NCI-H510A (cell line): ENCODE measurements at regions not wholly inside any gene's neighbourhood (a gene's known extent, or its start where the extent isn't known, plus 50 kb on each side); places are given as distances from the start of the nearest gene placed in this dataset.

Experiments
- DNase-seq: peaks from one replicate; lab custom pipeline; 2025; lab: John Stamatoyannopoulos, UW

DNA sequence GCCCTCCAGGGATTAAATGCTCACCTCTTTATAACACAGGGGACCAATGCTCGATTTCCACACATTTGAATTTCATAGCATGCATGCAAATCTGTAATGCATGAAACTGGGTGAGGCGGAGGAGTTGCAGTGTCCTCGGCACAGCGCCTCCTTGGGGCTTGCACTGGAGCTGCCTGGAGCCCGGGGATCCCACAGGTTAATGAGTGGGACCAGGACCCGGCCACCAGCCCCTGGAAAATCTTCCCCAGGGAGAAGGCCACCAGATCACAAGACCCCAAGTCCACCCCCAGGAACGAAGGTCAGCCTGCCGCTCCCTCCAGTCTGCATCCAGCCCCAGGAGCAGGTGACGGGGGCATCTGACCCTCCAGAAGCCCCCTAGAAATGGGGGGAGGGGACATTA is 119.1 kb downstream of the MN1 start:
- DNase-seq: no peak

DNA sequence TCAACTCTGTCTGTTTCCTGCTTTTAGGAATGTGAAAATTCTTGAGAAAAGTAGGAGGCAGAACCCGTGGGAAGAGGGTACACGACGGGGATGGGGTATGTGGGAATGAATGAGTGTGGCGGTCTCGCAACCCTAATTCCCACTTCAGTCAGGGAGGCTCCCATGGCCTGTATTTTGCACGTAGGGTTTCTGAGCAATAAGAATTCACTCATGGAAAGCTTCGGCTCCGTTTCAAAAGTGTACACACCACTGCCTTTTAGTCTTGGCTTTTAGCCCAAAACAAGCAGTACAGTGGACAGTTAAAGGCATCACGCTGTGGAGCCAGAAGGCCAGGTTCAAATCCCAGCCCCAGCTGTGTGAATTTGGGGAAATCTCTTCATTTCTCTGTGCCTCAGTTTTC is 116.7 kb downstream of the MN1 start:
- DNase-seq: no peak

DNA sequence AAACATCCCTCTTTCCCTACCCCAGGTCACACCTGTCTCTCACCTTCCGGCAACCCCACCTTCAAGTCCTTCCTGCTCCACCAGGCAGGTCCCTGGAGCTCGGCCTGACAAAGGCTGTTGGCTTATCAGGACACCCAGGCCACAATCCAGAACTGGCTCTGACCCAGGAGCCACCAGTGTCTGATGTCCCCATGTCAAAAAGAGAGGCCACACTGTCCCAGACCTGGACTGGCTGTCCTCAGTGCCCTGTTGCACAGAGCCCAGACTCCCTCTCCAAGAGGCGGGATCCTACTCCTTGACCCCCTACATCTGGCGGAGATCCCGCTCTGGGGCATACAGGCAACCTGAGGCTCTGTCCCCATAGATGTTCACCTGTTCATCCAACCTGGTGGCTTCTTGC is 116.0 kb downstream of the MN1 start:
- DNase-seq: no peak

DNA sequence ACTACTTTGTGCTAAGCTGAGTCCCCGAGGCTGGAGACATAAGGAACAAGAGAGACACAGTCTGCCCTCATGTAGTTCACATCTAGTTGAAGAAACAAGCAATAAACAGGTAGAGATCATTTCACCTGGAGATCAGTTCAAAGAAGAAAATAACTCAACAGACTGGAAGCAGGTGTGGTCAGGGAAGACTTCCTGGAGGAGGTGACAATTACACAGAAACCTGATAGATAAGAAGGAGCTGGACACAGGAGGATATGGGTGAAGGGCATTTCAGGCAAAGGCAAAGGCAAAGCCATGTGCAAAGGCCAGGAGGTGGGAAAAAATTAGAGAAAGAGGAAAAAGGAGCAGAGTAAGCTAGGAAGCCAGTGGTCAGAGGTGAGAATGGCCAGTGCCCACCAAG is 115.6 kb downstream of the MN1 start:
- DNase-seq: no peak

DNA sequence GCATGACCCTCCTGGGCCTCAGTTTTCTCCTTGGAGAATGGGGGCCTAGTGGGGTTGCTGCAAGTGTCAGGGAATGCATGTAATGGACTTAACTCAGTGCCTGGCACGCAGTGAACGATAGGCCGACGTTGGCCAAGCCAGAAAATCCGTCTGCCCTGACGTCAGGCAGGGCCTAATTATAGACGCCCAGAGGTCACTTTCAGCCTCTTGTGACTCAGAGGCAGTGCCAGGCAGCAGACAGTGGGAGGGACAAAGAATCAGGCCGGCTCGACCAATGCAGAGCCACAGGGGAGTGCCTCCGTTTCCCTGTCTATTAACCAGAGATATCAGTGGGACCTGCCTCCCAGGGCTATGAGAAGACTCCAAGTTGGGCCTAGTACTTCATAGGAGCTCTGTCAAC is 115.0 kb downstream of the MN1 start:
- no peak for DNase-seq

DNA sequence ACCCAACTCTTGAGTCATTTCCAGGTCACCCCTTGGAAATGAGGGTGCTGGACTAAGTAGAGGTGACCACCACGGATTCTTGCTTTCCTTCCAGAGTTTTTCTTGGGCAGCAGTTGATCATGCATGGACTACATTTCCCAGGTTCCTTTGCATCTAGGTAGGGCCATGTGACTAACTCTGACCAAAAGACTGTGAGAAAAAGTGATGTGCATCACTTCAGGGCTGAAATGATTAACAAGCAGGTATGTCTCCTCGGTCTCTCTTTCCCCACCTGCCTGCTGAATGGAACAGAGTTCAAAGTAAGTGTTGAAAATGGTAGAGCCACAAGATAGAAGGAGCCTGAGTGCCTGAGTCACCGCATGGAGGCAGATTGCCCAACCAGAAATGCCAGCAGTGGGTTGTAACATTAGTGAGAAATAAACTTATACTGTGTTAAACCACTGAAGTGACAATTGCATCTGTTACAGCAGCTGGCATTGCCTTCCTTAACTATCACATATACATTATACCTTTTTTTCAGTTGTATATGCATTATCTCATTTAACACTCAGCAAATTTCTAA is 113.5 kb downstream of the MN1 start:
- DNase-seq: no peak

DNA sequence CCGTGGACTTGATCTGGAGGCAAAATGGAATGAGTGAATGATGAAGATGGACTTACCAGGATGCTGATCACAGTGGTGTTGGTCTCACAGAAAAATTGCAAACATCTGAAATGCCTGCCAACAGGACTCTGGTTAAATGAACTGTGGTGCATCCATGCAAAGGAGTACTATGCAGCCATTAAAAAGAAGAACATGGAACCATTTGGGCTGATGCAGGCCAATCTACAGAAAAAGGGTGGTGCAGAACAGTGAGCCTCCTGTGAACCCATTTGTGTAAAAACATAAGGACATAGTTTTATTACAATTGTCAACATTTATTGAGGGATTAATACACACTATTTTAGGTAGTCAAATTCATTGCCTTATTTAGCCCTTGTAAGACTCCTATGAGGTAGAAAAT is 111.9 kb downstream of the MN1 start:
- DNase-seq: no peak

DNA sequence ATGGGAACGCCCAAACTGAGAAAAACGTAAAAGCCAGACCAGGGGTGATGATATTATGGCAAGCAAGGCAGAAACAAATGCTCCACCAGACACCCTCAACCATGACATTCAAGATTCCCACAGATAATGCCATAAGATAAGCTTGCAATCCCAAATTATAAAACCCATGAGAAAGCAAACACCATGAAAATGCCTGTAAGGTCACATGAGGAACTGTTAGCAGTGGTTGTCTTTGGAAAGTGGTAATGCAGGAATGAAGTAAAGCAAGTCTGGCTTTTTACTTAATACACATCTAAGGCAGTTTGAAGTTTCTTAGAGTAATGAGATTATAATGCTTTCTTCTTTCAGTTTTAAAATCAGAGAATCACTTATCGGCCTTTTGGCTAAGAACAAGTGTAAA is 111.0 kb downstream of the MN1 start:
- no peak for DNase-seq

DNA sequence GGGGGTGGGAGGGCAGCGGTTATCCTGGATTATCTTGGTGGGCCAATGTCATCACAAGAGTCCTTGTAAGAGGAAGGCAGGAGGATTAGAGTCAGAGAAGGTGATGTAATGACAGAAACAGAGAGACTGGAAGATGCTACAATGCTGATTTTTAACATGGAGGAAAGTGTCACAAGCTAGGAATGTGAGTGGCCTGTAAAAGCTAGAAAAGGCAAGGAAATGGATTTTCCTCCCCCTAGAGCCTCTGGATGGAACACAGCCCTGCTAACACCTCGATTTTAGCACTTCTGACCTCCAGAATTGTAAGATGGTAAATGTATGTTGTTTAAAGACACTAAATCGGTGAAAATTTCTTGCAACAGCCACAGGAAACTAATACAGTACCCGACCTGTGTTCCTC is 109.3 kb downstream of the MN1 start:
- DNase-seq: no peak

DNA sequence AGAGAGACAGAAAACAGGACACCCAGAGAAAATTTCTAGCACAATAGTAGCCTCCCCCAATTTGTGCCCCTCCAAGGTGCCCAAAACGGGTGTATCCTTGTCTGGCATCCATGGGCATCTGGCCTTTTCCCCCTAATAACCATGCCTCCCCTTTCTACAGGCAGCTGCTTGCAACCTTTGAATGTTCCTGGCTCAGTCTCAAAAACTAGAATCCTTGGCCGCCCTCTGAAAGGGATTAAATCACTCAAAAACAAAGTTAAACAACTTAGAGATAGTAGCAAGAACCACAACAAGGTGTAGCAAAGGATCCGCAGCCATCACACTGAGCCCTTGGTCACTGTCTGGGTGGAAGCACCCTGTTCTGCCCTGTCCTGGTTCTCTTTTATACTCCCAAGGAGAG is 105.6 kb downstream of the MN1 start:
- no peak for DNase-seq

DNA sequence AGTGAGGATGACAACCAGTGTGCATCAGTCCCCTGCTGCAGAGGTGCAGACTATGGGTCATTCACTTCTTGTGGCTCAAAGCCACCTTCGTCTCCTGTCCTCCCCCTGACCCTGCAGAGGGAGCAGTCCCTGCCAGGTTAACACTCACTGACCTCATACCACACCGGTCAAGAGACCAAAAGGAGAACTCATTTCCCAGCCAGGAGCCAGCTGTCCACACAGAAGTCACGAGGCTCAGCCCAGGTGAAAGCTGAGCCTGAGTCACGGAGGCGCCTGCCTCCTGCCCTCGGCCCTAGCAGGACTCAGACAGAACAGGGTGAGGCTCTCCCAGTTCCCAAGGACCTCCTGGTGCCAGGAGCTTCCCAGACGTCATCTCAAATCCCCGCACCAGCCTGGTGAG is 103.7 kb downstream of the MN1 start:
- DNase-seq: no peak
